Pancreas (tissue), 10 donors: ENCODE measurements at regions not wholly inside any gene's neighbourhood (a gene's known extent, or its start where the extent isn't known, plus 50 kb on each side); places are given as distances from the start of the nearest gene placed in this dataset.
"Not testable (repeated sequence)": the region's sequence is repeated elsewhere in the genome, so short reads cannot be mapped to it uniquely, and the experiment has no call there.

Experiments
- ATAC-seq, 4 donors: fragments of 200-7000 bp; cut with Tn5 transposase; one replicate each; pipeline versions ENCODE4 v1.8.0 to v1.9.1; 2020; ENCODE audit warnings: mild to moderate bottlenecking in 4 of 4, moderate library complexity in 4 of 4
- DNase-seq, 6 donors: peaks; one replicate each; pipeline ENCODE4 v3.0.0-alpha.2; 2020
- FAIRE-seq: peaks from 2 replicates; lab custom pipeline; 2012; peaks lifted over from hg19 to GRCh38; lab: Jason Lieb, UNC
- H3K27ac ChIP-seq, 4 donors: fragments of 200-600 bp; sonication (generic); 1 replicate in 3 of 4; 2 replicates in 1 of 4; pipeline versions ENCODE4 v1.5.0 to v1.8.0; 2020
- H3K27me3 ChIP-seq, 4 donors: fragments of 200-600 bp; one replicate each; pipeline ENCODE4 v1.8.0; 2021
- H3K36me3 ChIP-seq, 3 donors: fragments of 200-600 bp; sonication (generic) in 1 of 3; one replicate each; pipeline versions ENCODE4 v1.5.0 to v1.8.0; 2020 to 2021
- H3K4me1 ChIP-seq, 3 donors: fragments of 200-600 bp; one replicate each; pipeline ENCODE4 v1.8.0; 2021
- H3K4me3 ChIP-seq, 4 donors: fragments of 200-600 bp; sonication (generic) in 2 of 4; one replicate each; pipeline versions ENCODE4 v1.5.0 to v1.8.0; 2020 to 2021
- H3K9me3 ChIP-seq, 4 donors: fragments of 200-600 bp; one replicate each; pipeline ENCODE4 v1.8.0; 2021
- WGBS, 2 donors: extraction: QIAGEN DNeasy Blood & Tissue Kit; methylation state at CpG; one replicate each; pipeline ENCODE4 v1.1.7; 2013; 5-methylcytosine and 5-hydroxymethylcytosine counted together
- intact Hi-C, 3 donors: fragments of 100-400 bp; cut with DNase I; formaldehyde crosslinking; loops; one replicate each; pipeline versions ENCODE4 v1.11.1 to v1.14.2; 2022
- TF ChIP-seq, protein P1 (sequence below), 4 donors: fragments of 200-600 bp; sonication (generic) in 3 of 4; IDR thresholded peaks; one replicate each; pipeline versions ENCODE4 v1.5.0 to v1.8.0; 2021; ENCODE audit warnings: antibody characterized with exemption in 4 of 4
- donor health status: healthy with polysubstance abuse.
- donor health status: DM: no; HTN: no; CAD: no; lungs with moderate emphysema.
- donor health status: DM: no; HTN: no; CAD: no.
- donor health status: control.
- donor health status: control.
- donor health status: Bipolar disorder and iron deficiency.
- donor health status: DM: yes; HTN: yes; CAD: no.
- donor health status: DM: no; HTN: no; CAD: no.
- donor health status: DM: no; HTN: no; CAD: no.
- donor health status: DM: yes; HTN: yes; CAD: no.

GRCh38 chr4:103948244-103949018 lies 228.6 kb upstream of the TACR3 start:
- DNase-seq (no peak), FAIRE-seq (no peak), ATAC-seq (no peak)
- TF ChIP-seq, protein P1, sequence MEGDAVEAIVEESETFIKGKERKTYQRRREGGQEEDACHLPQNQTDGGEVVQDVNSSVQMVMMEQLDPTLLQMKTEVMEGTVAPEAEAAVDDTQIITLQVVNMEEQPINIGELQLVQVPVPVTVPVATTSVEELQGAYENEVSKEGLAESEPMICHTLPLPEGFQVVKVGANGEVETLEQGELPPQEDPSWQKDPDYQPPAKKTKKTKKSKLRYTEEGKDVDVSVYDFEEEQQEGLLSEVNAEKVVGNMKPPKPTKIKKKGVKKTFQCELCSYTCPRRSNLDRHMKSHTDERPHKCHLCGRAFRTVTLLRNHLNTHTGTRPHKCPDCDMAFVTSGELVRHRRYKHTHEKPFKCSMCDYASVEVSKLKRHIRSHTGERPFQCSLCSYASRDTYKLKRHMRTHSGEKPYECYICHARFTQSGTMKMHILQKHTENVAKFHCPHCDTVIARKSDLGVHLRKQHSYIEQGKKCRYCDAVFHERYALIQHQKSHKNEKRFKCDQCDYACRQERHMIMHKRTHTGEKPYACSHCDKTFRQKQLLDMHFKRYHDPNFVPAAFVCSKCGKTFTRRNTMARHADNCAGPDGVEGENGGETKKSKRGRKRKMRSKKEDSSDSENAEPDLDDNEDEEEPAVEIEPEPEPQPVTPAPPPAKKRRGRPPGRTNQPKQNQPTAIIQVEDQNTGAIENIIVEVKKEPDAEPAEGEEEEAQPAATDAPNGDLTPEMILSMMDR (IDR thresholded peaks at IDR 0.05), result no peak
- Histone ChIP-seq H3K4me1 (no peaks in the 10 kb centered on the region), H3K9me3 (no peaks in the 10 kb centered on the region), H3K27me3 (no peaks in the 10 kb centered on the region), H3K36me3 (no peaks in the 10 kb centered on the region), H3K4me3 (no peak overlapping the region), H3K27ac (no peak overlapping the region)
- intact Hi-C loops, result no loop called here
- WGBS, 2 donors, result 41 to 47% methylated on average over 3 of the region's 3 CpGs

GRCh38 chr4:103947617-103948016 lies 227.8 kb upstream of the TACR3 start:
- FAIRE-seq (no peak), DNase-seq (no peak), ATAC-seq (no peak)
- H3K4me3 ChIP-seq, result no peak overlapping the region
- no peaks in the 10 kb centered on the region for H3K36me3 ChIP-seq
- 81 to 83% methylated on average over 1 of the region's 1 CpG for WGBS, 2 donors
- H3K4me1 ChIP-seq, result no peaks in the 10 kb centered on the region
- intact Hi-C loops, result no loop called here
- H3K9me3 ChIP-seq, result no peaks in the 10 kb centered on the region
- H3K27me3 ChIP-seq, result no peaks in the 10 kb centered on the region
- no peak overlapping the region for H3K27ac ChIP-seq
- TF ChIP-seq, protein P1 (IDR thresholded peaks at IDR 0.05), result no peak

DNA sequence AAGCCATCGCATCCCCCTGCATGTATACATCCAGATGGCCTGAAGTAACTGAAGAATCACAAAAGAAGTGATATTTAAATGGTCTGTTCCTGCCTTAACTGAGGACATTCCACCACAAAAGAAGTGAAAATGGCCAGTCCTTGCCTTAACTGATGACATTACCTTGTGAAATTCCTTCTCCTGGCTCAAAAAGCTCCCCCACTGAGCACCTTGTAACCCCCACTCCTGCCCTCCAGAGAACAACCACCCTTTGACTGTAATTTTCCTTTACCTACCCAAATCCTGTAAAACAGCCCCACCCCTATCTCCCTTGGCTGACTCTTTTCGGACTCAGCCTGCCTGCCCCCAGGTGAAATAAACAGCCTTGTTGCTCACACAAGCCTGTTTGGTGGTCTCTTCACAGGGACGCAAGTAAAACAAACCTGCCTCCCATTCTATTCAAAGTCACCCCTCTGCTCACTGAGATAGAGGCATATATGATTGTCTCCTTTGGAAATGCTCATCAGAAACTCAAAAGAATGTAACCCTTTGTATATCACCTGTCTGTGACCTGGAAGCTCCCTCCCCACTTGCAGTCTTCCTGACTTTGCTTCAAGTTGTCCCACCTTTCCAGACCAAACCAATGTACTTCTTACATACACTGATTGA lies 227.0 kb upstream of the TACR3 start:
- H3K27me3 ChIP-seq, H3K9me3 ChIP-seq, H3K4me3 ChIP-seq, ATAC-seq, intact Hi-C loops, H3K36me3 ChIP-seq, FAIRE-seq, H3K4me1 ChIP-seq, DNase-seq, H3K27ac ChIP-seq: not testable (repeated sequence)
- WGBS, 2 donors, result 63 to 72% methylated on average over 3 of the region's 3 CpGs

DNA sequence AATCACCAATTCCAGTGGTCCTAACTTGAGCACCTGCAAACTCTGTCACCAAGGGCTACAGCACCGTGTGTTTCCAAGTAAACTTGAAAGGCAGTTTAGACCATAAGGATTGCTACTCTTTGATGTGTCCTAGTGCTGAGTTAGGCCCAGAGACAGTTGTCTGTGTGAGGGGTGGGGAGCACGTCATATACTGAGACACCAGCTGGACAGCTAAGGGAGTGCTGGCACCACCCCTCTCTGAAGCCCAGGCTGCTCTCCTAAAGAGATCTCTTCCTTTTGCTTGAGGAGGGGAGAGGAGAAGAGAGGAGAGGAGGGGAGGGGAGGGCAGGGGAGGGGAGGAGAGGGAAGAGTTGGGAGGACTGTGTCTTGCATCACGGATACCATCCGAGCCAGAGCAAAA lies 218.7 kb upstream of the TACR3 start:
- DNase-seq, result no peak
- Histone ChIP-seq H3K4me1 (no peaks in the 10 kb centered on the region), H3K27ac (no peak overlapping the region), H3K9me3 (no peaks in the 10 kb centered on the region), H3K4me3 (no peak overlapping the region), H3K36me3 (no peaks in the 10 kb centered on the region), H3K27me3 (peaks cover 0 to 3% (median 0%) of the 10 kb centered on the region in 4 donors)
- FAIRE-seq, result no peak
- TF ChIP-seq, protein P1 (IDR thresholded peaks at IDR 0.05), result no peak
- intact Hi-C loops, result no loop called here
- WGBS, 2 donors, result 69 to 80% methylated on average over 4 of the region's 4 CpGs
- no peak for ATAC-seq

- WGBS, 2 donors, result 87 to 89% methylated on average over 22 to 26 of the region's 26 CpGs
- H3K4me3 ChIP-seq, result no peak overlapping the region
- ATAC-seq (no peak), DNase-seq (peak in 2 of 6 donors; percentile 20 to 70), FAIRE-seq (no peak)
- TF ChIP-seq, protein P1 (IDR thresholded peaks at IDR 0.05), result no peak
- no peak overlapping the region for H3K27ac ChIP-seq
- intact Hi-C loops, result no loop called here
- no peaks in the 10 kb centered on the region for H3K36me3 ChIP-seq
- H3K27me3 ChIP-seq, result peaks cover 0 to 3% (median 0%) of the 10 kb centered on the region in 4 donors
- H3K9me3 ChIP-seq, result no peaks in the 10 kb centered on the region
- no peaks in the 10 kb centered on the region for H3K4me1 ChIP-seq
Measured at GRCh38 chr4:103936653-103937145, 216.9 kb upstream of the TACR3 start.
